ENCODE measurements at regions not wholly inside any gene's neighbourhood (a gene's known extent, or its start where the extent isn't known, plus 50 kb on each side); places are given as distances from the start of the nearest gene placed in this dataset.

DNA sequence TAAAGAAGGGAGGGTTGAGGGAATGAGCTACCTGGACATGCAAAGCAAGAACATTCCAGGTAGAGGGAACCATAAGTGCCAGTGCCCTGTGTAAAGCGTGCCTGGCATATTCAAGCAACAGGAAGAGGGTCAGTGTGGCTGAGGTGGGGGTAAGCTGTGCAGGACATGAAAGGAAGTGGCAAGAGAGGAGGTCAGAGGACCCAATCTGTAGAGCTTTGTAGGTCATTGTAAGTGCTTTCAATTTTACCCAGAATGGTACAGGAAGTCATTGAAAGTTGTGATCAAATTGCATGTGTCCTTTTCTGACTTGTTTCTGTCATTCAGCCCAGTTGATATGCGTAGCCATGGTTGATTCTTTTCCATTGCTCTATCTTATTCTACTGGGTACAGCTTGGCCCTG, 156.6 kb downstream of the NOC3L start:
- H3K27ac ChIP-seq = no peak overlapping the region
- 71 to 86% methylated on average over 2 of the region's 2 CpGs for WGBS, 2 donors
- no peaks in the 10 kb centered on the region for H3K36me3 ChIP-seq
- TF ChIP-seq EP300 (IDR thresholded peaks at IDR 0.05) = no peak
- no peak for TF ChIP-seq POLR2AphosphoS5 (IDR thresholded peaks at IDR 0.05)
- no peak for TF ChIP-seq POLR2A (IDR thresholded peaks at IDR 0.05)
- TF ChIP-seq, protein P1, sequence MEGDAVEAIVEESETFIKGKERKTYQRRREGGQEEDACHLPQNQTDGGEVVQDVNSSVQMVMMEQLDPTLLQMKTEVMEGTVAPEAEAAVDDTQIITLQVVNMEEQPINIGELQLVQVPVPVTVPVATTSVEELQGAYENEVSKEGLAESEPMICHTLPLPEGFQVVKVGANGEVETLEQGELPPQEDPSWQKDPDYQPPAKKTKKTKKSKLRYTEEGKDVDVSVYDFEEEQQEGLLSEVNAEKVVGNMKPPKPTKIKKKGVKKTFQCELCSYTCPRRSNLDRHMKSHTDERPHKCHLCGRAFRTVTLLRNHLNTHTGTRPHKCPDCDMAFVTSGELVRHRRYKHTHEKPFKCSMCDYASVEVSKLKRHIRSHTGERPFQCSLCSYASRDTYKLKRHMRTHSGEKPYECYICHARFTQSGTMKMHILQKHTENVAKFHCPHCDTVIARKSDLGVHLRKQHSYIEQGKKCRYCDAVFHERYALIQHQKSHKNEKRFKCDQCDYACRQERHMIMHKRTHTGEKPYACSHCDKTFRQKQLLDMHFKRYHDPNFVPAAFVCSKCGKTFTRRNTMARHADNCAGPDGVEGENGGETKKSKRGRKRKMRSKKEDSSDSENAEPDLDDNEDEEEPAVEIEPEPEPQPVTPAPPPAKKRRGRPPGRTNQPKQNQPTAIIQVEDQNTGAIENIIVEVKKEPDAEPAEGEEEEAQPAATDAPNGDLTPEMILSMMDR (IDR thresholded peaks at IDR 0.05) = no peak
- no peaks in the 10 kb centered on the region for H3K27me3 ChIP-seq
- no peak for DNase-seq
- no peak for ATAC-seq (ENCODE audit: low FRiP score in 2 of 2)
- no peak overlapping the region for H3K4me3 ChIP-seq
- no peaks in the 10 kb centered on the region for H3K9me3 ChIP-seq
- H3K4me1 ChIP-seq = peaks cover 0 to 7% (median 2%) of the 10 kb centered on the region in 4 donors

DNA sequence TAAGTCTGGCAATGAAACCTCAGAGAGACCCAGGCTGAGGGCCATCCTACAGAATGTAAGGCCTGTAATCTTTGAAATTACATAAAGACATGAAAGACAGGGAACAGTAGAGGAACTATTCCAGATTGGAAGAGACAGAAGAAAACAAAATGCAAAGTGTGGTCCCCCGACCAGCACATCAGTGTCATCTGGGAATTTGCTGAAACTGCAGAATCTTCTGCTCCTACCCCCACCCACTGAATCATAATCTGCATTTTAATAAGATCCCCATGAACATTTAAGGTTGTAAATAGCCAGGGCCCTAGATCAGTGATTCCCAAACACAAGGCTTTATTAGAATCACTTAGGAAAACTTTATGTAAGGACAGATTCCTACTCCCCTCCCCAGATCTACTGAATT, 154.4 kb downstream of the NOC3L start:
- H3K9me3 ChIP-seq = no peaks in the 10 kb centered on the region
- 73 to 95% methylated on average over 1 of the region's 1 CpG for WGBS, 2 donors
- no peaks in the 10 kb centered on the region for H3K36me3 ChIP-seq
- H3K4me3 ChIP-seq = no peak overlapping the region
- H3K27ac ChIP-seq = no peak overlapping the region
- DNase-seq = no peak
- ATAC-seq (ENCODE audit: low FRiP score in 2 of 2) = no peak
- no peaks in the 10 kb centered on the region for H3K27me3 ChIP-seq
- TF ChIP-seq, protein P1 (IDR thresholded peaks at IDR 0.05) = no peak
- TF ChIP-seq EP300 (IDR thresholded peaks at IDR 0.05) (no peak), POLR2A (IDR thresholded peaks at IDR 0.05) (no peak), POLR2AphosphoS5 (IDR thresholded peaks at IDR 0.05) (no peak)
- H3K4me1 ChIP-seq = peaks cover 0 to 10% (median 2%) of the 10 kb centered on the region in 4 donors

DNA sequence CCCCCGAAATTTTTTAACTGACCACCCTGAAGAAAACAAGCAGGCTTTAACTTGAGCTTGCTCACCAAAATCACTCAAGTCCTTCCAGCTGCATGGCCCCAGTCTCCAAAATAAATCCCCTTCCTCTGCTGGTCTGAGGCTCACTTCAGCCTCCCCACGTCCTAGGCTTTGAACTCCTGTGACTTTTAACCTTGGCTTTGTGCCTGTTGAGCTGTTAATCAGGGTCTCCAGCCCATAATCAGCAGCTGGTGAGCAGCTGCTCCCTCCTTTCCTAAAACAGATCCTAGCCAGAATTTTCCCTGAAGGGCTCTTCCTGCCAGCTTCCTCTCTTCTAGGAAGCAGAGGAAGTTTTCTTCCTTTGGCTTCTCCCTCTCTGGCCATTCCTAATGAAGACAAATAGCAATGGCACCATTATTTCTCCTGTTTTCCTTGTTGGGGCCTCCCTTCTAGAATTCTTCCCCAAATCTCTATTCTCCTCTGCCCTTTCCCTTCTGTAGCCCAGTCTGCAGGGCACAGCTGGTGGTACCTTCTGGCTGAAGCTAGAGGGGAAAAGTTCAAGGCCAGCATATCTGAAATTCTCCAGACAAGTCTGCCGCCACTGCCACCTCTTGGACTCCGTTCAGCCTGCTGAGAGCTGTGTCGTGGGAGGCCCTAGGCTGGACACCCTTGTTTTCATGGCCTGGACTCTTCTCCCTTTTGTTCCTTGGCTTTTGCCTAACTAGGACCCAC, 152.1 kb downstream of the NOC3L start:
- no peak overlapping the region for H3K4me3 ChIP-seq
- H3K4me1 ChIP-seq = peaks cover 0 to 17% (median 4%) of the 10 kb centered on the region in 4 donors
- 57 to 68% methylated on average over 5 of the region's 5 CpGs for WGBS, 2 donors
- H3K9me3 ChIP-seq = no peaks in the 10 kb centered on the region
- ATAC-seq (ENCODE audit: low FRiP score in 2 of 2) = no peak
- no peaks in the 10 kb centered on the region for H3K27me3 ChIP-seq
- peak overlapping the region in 3 of 4 donors; percentile 21 to 72 (median 37) for H3K27ac ChIP-seq
- peak in 1 of 2 donors; percentile 18 for TF ChIP-seq POLR2AphosphoS5 (IDR thresholded peaks at IDR 0.05)
- TF ChIP-seq, protein P1 (IDR thresholded peaks at IDR 0.05) = no peak
- no peaks in the 10 kb centered on the region for H3K36me3 ChIP-seq
- DNase-seq = no peak

DNA sequence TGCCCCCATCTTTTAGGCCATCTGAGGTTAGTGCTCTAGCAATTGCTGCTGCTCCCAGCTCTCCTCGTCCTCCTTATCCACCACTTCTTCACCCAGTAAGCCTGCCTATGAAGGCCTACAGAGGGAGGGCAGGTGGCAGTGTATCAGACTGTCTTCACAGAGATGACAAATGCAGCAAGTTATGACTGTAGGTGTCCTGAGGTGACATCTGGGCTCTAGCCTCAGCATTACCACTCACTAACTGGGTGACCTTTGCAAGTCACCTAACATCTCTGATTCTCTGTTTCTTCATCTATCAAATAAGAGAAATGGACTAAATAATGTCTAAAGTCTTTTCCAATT, 151.6 kb downstream of the NOC3L start:
- ATAC-seq (ENCODE audit: low FRiP score in 2 of 2) (no peak), DNase-seq (no peak)
- Histone ChIP-seq H3K4me3 (no peak overlapping the region), H3K4me1 (peaks cover 0 to 17% (median 3%) of the 10 kb centered on the region in 4 donors), H3K27ac (peak overlapping the region in 3 of 4 donors; percentile 21 to 72 (median 37)), H3K9me3 (no peaks in the 10 kb centered on the region), H3K27me3 (no peaks in the 10 kb centered on the region), H3K36me3 (no peaks in the 10 kb centered on the region)
- TF ChIP-seq, protein P1 (IDR thresholded peaks at IDR 0.05) = no peak
- no peak for TF ChIP-seq POLR2AphosphoS5 (IDR thresholded peaks at IDR 0.05)
- no peak for TF ChIP-seq EP300 (IDR thresholded peaks at IDR 0.05)
- no peak for TF ChIP-seq POLR2A (IDR thresholded peaks at IDR 0.05)
- WGBS, 2 donors = 79 to 81% methylated on average over 1 of the region's 1 CpG

DNA sequence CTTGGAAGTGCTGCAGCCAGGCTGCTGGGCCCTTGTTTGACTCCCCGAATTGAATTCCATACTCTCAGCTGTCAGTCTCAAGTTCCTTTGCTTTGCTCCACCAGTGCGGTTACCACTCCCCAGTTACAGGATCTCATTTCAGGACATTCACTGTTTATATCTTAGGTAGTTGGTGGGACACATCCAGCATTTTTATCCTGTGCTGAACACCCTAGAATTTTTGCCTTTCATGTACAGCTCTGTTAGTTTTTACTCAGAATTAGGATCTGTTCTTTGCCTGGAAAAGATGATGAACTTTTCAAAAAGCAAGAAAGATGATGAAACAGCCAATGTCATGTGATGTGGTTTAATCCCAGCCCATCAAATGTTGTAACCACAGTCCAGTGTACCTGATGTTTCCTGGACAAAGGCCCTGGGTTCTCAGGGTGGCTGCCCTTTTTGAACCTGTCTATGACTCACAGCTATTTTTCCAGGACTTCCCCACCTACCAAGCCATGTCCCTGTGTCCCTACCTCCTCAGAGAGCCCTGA, 149.7 kb downstream of the NOC3L start:
- no peak for TF ChIP-seq POLR2A (IDR thresholded peaks at IDR 0.05)
- no peak for TF ChIP-seq EP300 (IDR thresholded peaks at IDR 0.05)
- no peak for TF ChIP-seq POLR2AphosphoS5 (IDR thresholded peaks at IDR 0.05)
- ATAC-seq (ENCODE audit: low FRiP score in 2 of 2) = peak in 1 of 2 donors; percentile 30
- WGBS, 2 donors = 58 to 74% methylated on average over 2 of the region's 2 CpGs
- peaks cover 0 to 13% (median 3%) of the 10 kb centered on the region in 4 donors for H3K4me1 ChIP-seq
- H3K9me3 ChIP-seq = no peaks in the 10 kb centered on the region
- peak overlapping the region in 3 of 4 donors; percentile 9 to 62 (median 32) for H3K27ac ChIP-seq
- DNase-seq = no peak
- no peak overlapping the region for H3K4me3 ChIP-seq
- H3K36me3 ChIP-seq = no peaks in the 10 kb centered on the region
- no peaks in the 10 kb centered on the region for H3K27me3 ChIP-seq
